ENCODE measurements at regions not wholly inside any gene's neighbourhood (a gene's known extent, or its start where the extent isn't known, plus 50 kb on each side); places are given as distances from the start of the nearest gene placed in this dataset.

DNA sequence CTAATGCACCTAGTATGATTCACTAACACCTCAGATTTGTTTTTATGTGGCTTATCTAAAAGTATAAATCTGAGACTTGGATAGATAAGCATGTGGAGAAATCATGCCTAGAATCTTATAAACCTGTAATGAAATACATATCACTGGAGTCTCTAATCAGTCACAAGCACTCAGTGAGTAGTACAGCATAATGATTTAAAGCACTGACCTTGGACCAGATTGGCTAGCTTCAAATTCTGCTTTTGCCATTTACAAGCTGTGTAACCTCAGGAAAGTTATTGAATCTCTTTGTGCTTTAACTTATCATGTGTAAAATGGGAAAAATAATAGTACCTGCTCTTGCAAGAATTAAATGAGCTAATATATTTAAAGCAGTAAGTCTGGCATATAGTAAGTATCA, 61.2 kb upstream of the ALDH1A1 start:
- TF ChIP-seq, protein P1, sequence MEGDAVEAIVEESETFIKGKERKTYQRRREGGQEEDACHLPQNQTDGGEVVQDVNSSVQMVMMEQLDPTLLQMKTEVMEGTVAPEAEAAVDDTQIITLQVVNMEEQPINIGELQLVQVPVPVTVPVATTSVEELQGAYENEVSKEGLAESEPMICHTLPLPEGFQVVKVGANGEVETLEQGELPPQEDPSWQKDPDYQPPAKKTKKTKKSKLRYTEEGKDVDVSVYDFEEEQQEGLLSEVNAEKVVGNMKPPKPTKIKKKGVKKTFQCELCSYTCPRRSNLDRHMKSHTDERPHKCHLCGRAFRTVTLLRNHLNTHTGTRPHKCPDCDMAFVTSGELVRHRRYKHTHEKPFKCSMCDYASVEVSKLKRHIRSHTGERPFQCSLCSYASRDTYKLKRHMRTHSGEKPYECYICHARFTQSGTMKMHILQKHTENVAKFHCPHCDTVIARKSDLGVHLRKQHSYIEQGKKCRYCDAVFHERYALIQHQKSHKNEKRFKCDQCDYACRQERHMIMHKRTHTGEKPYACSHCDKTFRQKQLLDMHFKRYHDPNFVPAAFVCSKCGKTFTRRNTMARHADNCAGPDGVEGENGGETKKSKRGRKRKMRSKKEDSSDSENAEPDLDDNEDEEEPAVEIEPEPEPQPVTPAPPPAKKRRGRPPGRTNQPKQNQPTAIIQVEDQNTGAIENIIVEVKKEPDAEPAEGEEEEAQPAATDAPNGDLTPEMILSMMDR (IDR thresholded peaks at IDR 0.05), result no peak
- no peak overlapping the region for H3K4me3 ChIP-seq
- H3K27ac ChIP-seq, result no peak overlapping the region
- DNase-seq (ENCODE audit: low spot score), result no peak

DNA sequence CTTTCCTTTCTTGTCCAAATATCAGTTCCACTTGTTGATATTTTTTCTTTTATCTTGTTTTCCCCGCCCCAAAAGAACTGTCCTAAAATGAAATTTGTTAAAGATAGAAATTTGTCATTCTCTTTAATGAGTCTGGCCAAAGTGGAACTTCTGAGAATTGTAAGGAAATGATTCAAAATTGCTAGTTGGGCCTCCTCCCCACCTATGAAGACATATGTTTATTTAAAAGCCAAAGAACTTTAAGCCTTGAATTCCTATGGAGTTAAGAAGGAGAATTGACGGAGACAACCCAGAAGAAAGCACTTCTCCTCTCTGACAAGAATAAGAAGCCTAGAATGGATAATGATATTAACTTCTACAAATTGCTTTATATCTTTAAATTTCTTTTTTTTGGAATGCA, 59.1 kb upstream of the ALDH1A1 start:
- no peak overlapping the region for H3K4me3 ChIP-seq
- DNase-seq (ENCODE audit: low spot score), result no peak
- peak overlapping the region; percentile 51 to 62 for H3K27ac ChIP-seq
- TF ChIP-seq, protein P1 (IDR thresholded peaks at IDR 0.05), result no peak

DNA sequence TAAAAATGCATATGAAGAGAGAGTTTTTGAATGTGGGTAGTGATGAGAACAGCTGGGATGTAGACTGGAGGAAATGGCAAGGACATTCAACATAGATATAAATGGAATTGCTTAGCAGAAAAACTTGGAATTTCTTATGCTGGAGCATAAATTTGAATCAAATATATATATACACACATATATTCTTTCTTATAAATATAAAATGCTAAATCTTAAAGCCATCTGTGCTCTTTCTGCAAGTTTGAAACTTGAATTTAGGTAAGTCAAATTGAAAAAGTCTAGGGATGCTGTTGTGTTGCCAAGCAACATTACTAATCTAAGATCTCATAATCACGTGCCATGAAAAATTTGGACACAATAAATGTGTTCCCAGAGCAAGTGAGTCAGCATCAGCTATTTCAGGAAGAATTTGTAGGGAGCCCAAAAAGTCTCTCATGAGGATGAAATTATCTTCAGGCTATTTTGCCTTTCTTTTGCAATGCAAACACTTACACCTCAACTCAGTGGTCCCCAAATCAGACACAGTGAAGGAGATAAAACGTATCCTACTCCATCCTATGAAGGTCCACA, 58.4 kb upstream of the ALDH1A1 start:
- H3K27ac ChIP-seq, result peak overlapping the region; percentile 51 to 62
- no peak overlapping the region for H3K4me3 ChIP-seq
- TF ChIP-seq, protein P1 (IDR thresholded peaks at IDR 0.05), result no peak
- DNase-seq (ENCODE audit: low spot score), result no peak

DNA sequence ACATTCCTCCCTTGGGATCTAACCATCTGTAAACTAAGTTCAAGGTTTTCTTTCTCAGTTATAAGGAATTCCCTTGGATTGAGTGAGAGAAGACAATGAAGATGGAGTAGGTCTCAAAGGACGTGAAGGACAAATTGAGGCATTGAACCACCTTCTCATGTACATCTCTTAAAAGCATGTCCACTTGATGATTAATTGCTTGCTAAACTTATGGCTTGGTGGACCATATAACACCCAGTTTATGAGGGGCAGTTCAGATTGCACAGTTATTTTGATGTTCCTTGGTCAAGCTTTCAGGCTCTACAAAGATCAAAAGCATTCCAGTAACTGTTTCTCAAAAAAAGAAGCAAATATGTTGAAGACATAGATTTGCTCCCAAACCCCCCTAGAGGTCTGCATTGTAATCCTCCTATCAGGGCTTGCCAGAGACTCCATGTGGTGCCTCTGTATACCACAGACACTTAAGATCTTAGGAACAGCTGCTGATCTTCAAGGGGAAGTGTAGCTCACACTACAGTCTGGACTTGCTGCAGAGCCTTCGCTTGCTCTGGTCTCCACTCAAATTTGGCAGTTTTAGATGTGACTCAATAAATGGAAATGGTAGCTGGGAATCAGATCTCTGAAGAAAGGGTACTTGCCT, 56.9 kb upstream of the ALDH1A1 start:
- DNase-seq (ENCODE audit: low spot score), result no peak
- TF ChIP-seq, protein P1 (IDR thresholded peaks at IDR 0.05), result no peak
- no peak overlapping the region for H3K27ac ChIP-seq
- no peak overlapping the region for H3K4me3 ChIP-seq

DNA sequence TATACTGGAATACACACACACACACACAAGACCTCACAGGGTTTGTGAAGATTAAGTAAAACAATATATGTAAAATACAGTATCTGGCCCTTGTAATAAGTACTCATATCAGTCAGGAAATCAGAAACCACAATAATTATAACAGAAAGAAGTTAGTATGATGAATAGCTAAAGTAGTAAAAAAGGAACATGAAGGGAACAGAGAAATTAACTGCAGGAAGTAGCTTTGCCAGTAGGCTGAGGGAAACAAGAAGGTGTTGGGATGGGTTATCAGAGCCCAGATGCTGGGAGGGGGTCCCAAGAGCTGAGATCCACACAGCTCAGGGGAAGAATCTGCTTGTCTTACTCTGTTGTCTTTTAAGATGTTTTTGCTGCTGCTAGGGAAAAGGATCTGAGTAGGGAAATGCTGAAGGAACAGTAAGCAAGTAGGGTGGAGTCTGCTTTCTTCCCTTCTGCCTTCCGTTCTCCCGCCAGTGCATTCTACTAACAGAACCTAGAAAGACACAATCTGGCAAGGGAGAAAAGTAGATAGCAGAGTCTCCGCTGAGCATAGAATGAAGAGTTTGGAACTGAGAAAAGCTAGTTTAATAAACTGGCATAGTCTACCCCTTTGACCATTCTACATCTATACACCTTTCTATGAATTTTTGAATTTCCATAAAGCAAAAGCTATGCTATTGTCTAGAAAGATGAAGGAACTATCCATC, 55.3 kb upstream of the ALDH1A1 start:
- Histone ChIP-seq H3K27ac (no peak overlapping the region), H3K4me3 (no peak overlapping the region)
- TF ChIP-seq, protein P1 (IDR thresholded peaks at IDR 0.05), result no peak
- no peak for DNase-seq (ENCODE audit: low spot score)

DNA sequence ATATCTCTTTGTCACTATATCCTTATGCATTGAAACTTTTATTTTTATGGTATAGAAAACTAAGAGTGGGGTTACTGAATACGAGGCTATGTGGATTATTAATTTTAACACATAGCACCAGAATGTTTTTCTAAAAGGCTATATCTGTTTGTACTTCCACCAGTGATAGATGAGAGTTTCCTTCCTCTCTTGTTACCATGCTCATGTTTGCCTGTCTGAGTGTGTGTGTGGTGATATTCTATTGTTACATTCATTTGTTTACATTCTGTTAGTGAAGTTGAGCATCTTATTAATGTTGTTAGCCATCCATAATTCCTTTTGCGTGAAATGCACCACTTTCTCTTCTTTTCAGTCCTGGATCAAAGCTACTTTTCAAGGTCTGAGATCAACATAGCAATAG, 54.1 kb upstream of the ALDH1A1 start:
- no peak overlapping the region for H3K4me3 ChIP-seq
- DNase-seq (ENCODE audit: low spot score), result no peak
- TF ChIP-seq, protein P1 (IDR thresholded peaks at IDR 0.05), result no peak
- H3K27ac ChIP-seq, result no peak overlapping the region

Data from coronary artery (tissue), 2 donors.